Vagina (tissue), 2 donors: ENCODE measurements at regions not wholly inside any gene's neighbourhood (a gene's known extent, or its start where the extent isn't known, plus 50 kb on each side); places are given as distances from the start of the nearest gene placed in this dataset.

ENCODE experiments used
- POLR2A ChIP-seq, 2 donors: fragments of 450-650 bp; IDR thresholded peaks; one replicate each; pipeline ENCODE4 v1.6.1; 2017; ENCODE audit warnings: antibody characterized with exemption in 2 of 2, mild to moderate bottlenecking in 2 of 2, moderate library complexity in 2 of 2
- POLR2AphosphoS5 ChIP-seq, 2 donors: sonication (generic); formaldehyde crosslinking; IDR thresholded peaks; one replicate each; pipeline ENCODE4 v1.9.0; 2017; ENCODE audit warnings: antibody characterized with exemption in 2 of 2, mild to moderate bottlenecking in 2 of 2, low read depth in 1 of 2; ENCODE audit not compliant: insufficient read depth in 1 of 2
- TF ChIP-seq, protein P1 (sequence below), 3 experiments: fragments of 450-650 bp in 2 of 3; fragments of 200-600 bp in 1 of 3; sonication (generic) in 1 of 3; IDR thresholded peaks; one replicate each; pipeline ENCODE4 v1.5.1; 2017 to 2019; ENCODE audit warnings: antibody characterized with exemption in 3 of 3, mild to moderate bottlenecking in 2 of 3, moderate library complexity in 2 of 3

GRCh38 chr2:15764683-15765011 is 173.0 kb downstream of the DDX1 start:
- TF ChIP-seq, protein P1, sequence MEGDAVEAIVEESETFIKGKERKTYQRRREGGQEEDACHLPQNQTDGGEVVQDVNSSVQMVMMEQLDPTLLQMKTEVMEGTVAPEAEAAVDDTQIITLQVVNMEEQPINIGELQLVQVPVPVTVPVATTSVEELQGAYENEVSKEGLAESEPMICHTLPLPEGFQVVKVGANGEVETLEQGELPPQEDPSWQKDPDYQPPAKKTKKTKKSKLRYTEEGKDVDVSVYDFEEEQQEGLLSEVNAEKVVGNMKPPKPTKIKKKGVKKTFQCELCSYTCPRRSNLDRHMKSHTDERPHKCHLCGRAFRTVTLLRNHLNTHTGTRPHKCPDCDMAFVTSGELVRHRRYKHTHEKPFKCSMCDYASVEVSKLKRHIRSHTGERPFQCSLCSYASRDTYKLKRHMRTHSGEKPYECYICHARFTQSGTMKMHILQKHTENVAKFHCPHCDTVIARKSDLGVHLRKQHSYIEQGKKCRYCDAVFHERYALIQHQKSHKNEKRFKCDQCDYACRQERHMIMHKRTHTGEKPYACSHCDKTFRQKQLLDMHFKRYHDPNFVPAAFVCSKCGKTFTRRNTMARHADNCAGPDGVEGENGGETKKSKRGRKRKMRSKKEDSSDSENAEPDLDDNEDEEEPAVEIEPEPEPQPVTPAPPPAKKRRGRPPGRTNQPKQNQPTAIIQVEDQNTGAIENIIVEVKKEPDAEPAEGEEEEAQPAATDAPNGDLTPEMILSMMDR (IDR thresholded peaks at IDR 0.05), result no peak
- no peak for TF ChIP-seq POLR2A (IDR thresholded peaks at IDR 0.05)
- TF ChIP-seq POLR2AphosphoS5 (IDR thresholded peaks at IDR 0.05; ENCODE audit: insufficient read depth in 1 of 2, low read depth in 1 of 2), result no peak
